ENCODE measurements at regions not wholly inside any gene's neighbourhood (a gene's known extent, or its start where the extent isn't known, plus 50 kb on each side); places are given as distances from the start of the nearest gene placed in this dataset.

DNA sequence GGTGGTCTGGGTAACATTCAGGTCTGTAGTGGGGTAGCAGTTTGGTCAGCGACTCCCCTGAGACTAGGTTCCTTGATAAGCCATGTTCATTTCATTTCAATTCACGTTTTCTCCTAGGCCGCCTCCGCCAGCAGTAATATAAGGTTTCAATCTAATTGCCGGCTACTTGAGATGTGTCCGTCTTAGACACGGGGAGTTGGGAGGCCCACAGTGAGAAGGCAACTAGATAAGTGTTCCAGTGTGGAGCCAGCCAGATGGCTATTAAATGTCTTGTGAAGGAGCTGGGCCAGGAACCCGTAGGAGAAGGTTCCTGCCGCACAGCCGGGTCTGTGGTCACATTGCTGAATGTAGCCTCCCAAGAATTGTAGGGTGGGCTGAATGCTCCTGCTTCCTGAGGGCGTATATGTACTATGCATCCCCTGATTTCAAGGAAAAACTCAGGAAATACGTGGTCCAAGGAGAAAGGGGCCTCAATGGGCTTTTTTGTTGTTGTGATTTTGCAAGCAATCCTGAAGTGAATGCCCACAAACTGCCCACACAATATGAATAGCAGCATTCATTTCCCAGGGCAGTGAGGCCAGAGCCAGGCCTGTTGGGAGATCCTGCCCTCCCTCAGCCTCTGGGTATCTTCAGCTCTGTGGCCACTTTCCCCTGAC is 220.6 kb upstream of the RPL34 start:
- Histone ChIP-seq H3K9me3 (ENCODE audit: insufficient read depth, low read length) (no peaks in the 10 kb centered on the region), H3F3A (ENCODE audit: insufficient read depth) (no peaks in the 10 kb centered on the region), H3K4me3 (ENCODE audit: insufficient read depth, low read length, poor library complexity, severe bottlenecking) (no peak overlapping the region), H3K27ac (ENCODE audit: low read depth, low read length) (no peak overlapping the region), H3K9ac (ENCODE audit: low read length) (no peak overlapping the region), H2AFZ (ENCODE audit: low read depth, low read length, severe bottlenecking) (no peak overlapping the region), H3K9me2 (replicated peaks; ENCODE audit: insufficient read depth, low read length) (no peaks in the 10 kb centered on the region), H3K27me3 (ENCODE audit: low read length) (no peaks in the 10 kb centered on the region), H4K20me1 (ENCODE audit: low read depth, low read length) (no peaks in the 10 kb centered on the region), H3K79me2 (ENCODE audit: insufficient read depth, low read length) (no peaks in the 10 kb centered on the region), H3K36me3 (ENCODE audit: low read length) (no peaks in the 10 kb centered on the region), H3K4me2 (ENCODE audit: low read depth, low read length, poor library complexity, severe bottlenecking) (no peak overlapping the region)
- TF ChIP-seq EZH2phosphoT487 (conservative IDR thresholded peaks at IDR 0.05; ENCODE audit: low read length) (no peak), CTCF (IDR thresholded peaks at IDR 0.05; ENCODE audit: insufficient read depth, low read length, poor library complexity, severe bottlenecking) (no peak)

GRCh38 chr4:108398836-108399235 is 221.5 kb upstream of the RPL34 start:
- no peak overlapping the region for H3K4me2 ChIP-seq (ENCODE audit: low read depth, low read length, poor library complexity, severe bottlenecking)
- TF ChIP-seq CTCF (IDR thresholded peaks at IDR 0.05; ENCODE audit: insufficient read depth, low read length, poor library complexity, severe bottlenecking) (no peak), EZH2phosphoT487 (conservative IDR thresholded peaks at IDR 0.05; ENCODE audit: low read length) (no peak)
- no peak overlapping the region for H3K27ac ChIP-seq (ENCODE audit: low read depth, low read length)
- no peaks in the 10 kb centered on the region for H4K20me1 ChIP-seq (ENCODE audit: low read depth, low read length)
- H3K9ac ChIP-seq (ENCODE audit: low read length) = no peak overlapping the region
- no peak overlapping the region for H2AFZ ChIP-seq (ENCODE audit: low read depth, low read length, severe bottlenecking)
- H3K9me3 ChIP-seq (ENCODE audit: insufficient read depth, low read length) = no peaks in the 10 kb centered on the region
- no peaks in the 10 kb centered on the region for H3K27me3 ChIP-seq (ENCODE audit: low read length)
- H3K4me3 ChIP-seq (ENCODE audit: insufficient read depth, low read length, poor library complexity, severe bottlenecking) = no peak overlapping the region
- no peaks in the 10 kb centered on the region for H3K9me2 ChIP-seq (replicated peaks; ENCODE audit: insufficient read depth, low read length)
- no peaks in the 10 kb centered on the region for H3K36me3 ChIP-seq (ENCODE audit: low read length)
- H3K79me2 ChIP-seq (ENCODE audit: insufficient read depth, low read length) = no peaks in the 10 kb centered on the region
- no peaks in the 10 kb centered on the region for H3F3A ChIP-seq (ENCODE audit: insufficient read depth)

- Histone ChIP-seq H3K4me3 (ENCODE audit: insufficient read depth, low read length, poor library complexity, severe bottlenecking) (no peak overlapping the region), H3K9ac (ENCODE audit: low read length) (no peak overlapping the region), H4K20me1 (ENCODE audit: low read depth, low read length) (no peaks in the 10 kb centered on the region), H3K36me3 (ENCODE audit: low read length) (no peaks in the 10 kb centered on the region), H3F3A (ENCODE audit: insufficient read depth) (no peaks in the 10 kb centered on the region), H3K27ac (ENCODE audit: low read depth, low read length) (no peak overlapping the region), H3K79me2 (ENCODE audit: insufficient read depth, low read length) (no peaks in the 10 kb centered on the region), H3K27me3 (ENCODE audit: low read length) (no peaks in the 10 kb centered on the region), H3K9me3 (ENCODE audit: insufficient read depth, low read length) (no peaks in the 10 kb centered on the region), H2AFZ (ENCODE audit: low read depth, low read length, severe bottlenecking) (no peak overlapping the region), H3K4me2 (ENCODE audit: low read depth, low read length, poor library complexity, severe bottlenecking) (no peak overlapping the region), H3K9me2 (replicated peaks; ENCODE audit: insufficient read depth, low read length) (no peaks in the 10 kb centered on the region)
- no peak for TF ChIP-seq CTCF (IDR thresholded peaks at IDR 0.05; ENCODE audit: insufficient read depth, low read length, poor library complexity, severe bottlenecking)
- TF ChIP-seq EZH2phosphoT487 (conservative IDR thresholded peaks at IDR 0.05; ENCODE audit: low read length) = no peak
Observed at GRCh38 chr4:108398316-108398715, 222.1 kb upstream of the RPL34 start.

All from SU-DHL-6 (cell line).